Activated CD4-positive, alpha-beta T cell treated with anti-CD3 and anti-CD28 coated beads for 36 hours (primary cell): ENCODE measurements at regions not wholly inside any gene's neighbourhood (a gene's known extent, or its start where the extent isn't known, plus 50 kb on each side); places are given as distances from the start of the nearest gene placed in this dataset.

Source experiments
- ATAC-seq: fragments of 200-7000 bp; cut with Tn5 transposase; one replicate; pipeline ENCODE4 v1.10.0; 2021; ENCODE audit warnings: mild to moderate bottlenecking, moderate library complexity
- CTCF ChIA-PET: fragments of 350-600 bp; sonication (Branson Sonifier 250); formaldehyde crosslinking; loops from one replicate; lab custom pipeline; 2021; ENCODE audit warnings: antibody characterized with exemption; lab: Charles Lee
- POLR2A ChIA-PET: fragments of 350-600 bp; sonication (Branson Sonifier 250); formaldehyde crosslinking; loops from one replicate; lab custom pipeline; 2021; ENCODE audit warnings: antibody characterized with exemption, inconsistent platforms; lab: Charles Lee
- DNase-seq: peaks from one replicate; pipeline ENCODE4 v3.0.0-alpha.2; 2020
- H3K27ac Mint-ChIP-seq: one replicate; pipeline ENCODE4 v1.8.0; 2021; ENCODE audit warnings: mixed read lengths
- H3K27me3 Mint-ChIP-seq: one replicate; pipeline ENCODE4 v1.8.0; 2021; ENCODE audit warnings: mixed read lengths
- H3K36me3 Mint-ChIP-seq: one replicate; pipeline ENCODE4 v1.8.0; 2021; ENCODE audit warnings: low read depth, mixed read lengths
- H3K4me1 Mint-ChIP-seq: one replicate; pipeline ENCODE4 v1.8.0; 2021; ENCODE audit warnings: mixed read lengths
- H3K4me3 Mint-ChIP-seq: one replicate; pipeline ENCODE4 v1.8.0; 2021; ENCODE audit warnings: mild to moderate bottlenecking, moderate library complexity, mixed read lengths
- H3K9me3 Mint-ChIP-seq: one replicate; pipeline ENCODE4 v1.8.0; 2021; ENCODE audit warnings: low read depth, mixed read lengths
- intact Hi-C, 2 experiments: fragments of 100-400 bp; cut with DNase I in 1 of 2; cut with micrococcal nuclease in 1 of 2; formaldehyde crosslinking; loops; one replicate each; pipeline versions ENCODE4 v1.14.2 to v1.15.1; 2022 to 2024; cut with DNase I, micrococcal nuclease

GRCh38 chr14:104505085-104506074 is 74.2 kb upstream of the C14orf180 start:
- CTCF ChIA-PET, result no interaction called here
- ATAC-seq (no peak), DNase-seq (no peak)
- Mint-ChIP-seq H3K27me3 (peaks cover 8% of the 10 kb centered on the region), H3K4me3 (no peak overlapping the region), H3K36me3 (no peaks in the 10 kb centered on the region), H3K9me3 (peaks cover 7% of the 10 kb centered on the region), H3K27ac (no peak overlapping the region), H3K4me1 (no peaks in the 10 kb centered on the region)
- POLR2A ChIA-PET, result no interaction called here
- intact Hi-C loops, result no loop called here

DNA sequence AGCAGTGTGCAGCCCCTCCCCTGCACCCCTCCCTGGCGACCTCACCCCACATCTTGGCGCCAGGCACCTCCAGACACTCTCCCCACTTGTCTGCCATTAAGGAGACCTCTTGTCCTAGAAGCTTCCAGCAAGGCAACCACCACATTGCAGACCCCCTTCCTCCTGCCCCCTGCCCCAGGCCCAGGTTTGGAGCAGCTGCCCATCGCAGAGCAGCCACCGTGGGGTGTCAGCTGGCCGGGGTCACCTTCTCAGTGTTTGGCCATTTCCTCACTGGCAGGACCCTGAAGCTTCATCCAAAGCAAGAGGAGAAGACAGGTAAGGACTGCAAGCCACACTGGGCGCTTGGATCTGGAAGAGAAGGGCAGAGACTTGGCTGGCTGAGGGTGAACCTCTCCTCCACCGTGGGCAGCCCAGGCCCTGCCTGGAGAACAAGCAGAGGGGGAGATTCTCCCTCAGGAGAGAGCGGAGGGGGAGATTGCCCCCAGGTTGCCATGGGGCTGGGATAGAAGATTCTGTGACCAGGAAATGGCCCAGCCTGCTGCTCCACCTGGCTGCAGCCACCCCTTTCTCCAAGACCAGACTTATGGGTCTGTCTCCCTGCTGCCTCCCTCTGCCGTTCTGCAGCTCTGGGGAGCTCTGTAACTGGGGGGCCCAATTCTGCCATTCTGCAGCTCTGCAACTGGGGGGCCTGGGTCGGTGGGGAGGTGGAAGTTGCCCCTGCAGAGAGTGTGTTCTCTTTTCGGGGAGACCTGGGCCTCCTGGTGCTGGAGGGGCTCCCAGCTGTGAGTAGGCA is 72.9 kb upstream of the C14orf180 start:
- ChIA-PET POLR2A (no interaction called here), CTCF (interaction anchor here (0.7 kb wide), 1 partner anchor 601 kb away, joined by 3 read pairs; no protein-coding TSS in a partner anchor)
- Mint-ChIP-seq H3K27ac (no peak overlapping the region), H3K27me3 (peaks cover 8% of the 10 kb centered on the region), H3K4me1 (no peaks in the 10 kb centered on the region), H3K36me3 (no peaks in the 10 kb centered on the region), H3K4me3 (no peak overlapping the region), H3K9me3 (peaks cover 5% of the 10 kb centered on the region)
- DNase-seq (no peak), ATAC-seq (no peak)
- intact Hi-C loops, result no loop called here

GRCh38 chr14:104507443-104507842 is 72.1 kb upstream of the C14orf180 start:
- H3K4me1 Mint-ChIP-seq, result no peaks in the 10 kb centered on the region
- ATAC-seq, result no peak
- no peak overlapping the region for H3K27ac Mint-ChIP-seq
- H3K27me3 Mint-ChIP-seq, result peaks cover 8% of the 10 kb centered on the region
- H3K9me3 Mint-ChIP-seq, result peaks cover 4% of the 10 kb centered on the region
- ChIA-PET CTCF (no interaction called here), POLR2A (no interaction called here)
- no peak for DNase-seq
- no peaks in the 10 kb centered on the region for H3K36me3 Mint-ChIP-seq
- intact Hi-C loops, result no loop called here
- no peak overlapping the region for H3K4me3 Mint-ChIP-seq

GRCh38 chr14:104509673-104510072 is 69.9 kb upstream of the C14orf180 start:
- no peaks in the 10 kb centered on the region for H3K4me1 Mint-ChIP-seq
- CTCF ChIA-PET, result interaction anchor here (0.8 kb wide), 1 partner anchor 20 kb away, joined by 3 read pairs; no protein-coding TSS in a partner anchor
- POLR2A ChIA-PET, result no interaction called here

DNA sequence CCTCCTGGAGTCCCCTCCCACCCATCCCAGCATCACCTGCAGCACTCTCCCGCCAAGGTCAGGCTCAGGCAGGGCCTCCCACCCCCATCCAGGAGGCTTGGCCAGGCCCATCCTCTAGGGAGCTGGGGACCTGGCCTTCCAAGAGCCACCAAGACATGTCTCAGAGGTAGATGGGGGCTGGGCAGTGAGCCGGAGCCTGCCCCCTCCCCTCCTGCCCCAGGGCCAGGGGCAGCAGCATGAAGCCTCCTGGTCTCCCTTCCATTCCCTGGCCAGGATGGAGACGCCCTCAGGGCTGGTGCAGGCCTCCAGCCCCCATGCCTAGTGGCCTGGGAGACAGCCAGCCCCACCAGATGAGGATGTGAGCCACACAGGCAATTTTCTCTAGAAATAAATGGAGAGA is 69.3 kb upstream of the C14orf180 start:
- no peak overlapping the region for H3K4me3 Mint-ChIP-seq
- H3K27me3 Mint-ChIP-seq, result peaks cover 8% of the 10 kb centered on the region
- no peak overlapping the region for H3K27ac Mint-ChIP-seq
- H3K4me1 Mint-ChIP-seq, result no peaks in the 10 kb centered on the region
- ChIA-PET POLR2A (no interaction called here), CTCF (no interaction called here)
- ATAC-seq (no peak), DNase-seq (no peak)
- intact Hi-C loops, result no loop called here
- no peaks in the 10 kb centered on the region for H3K9me3 Mint-ChIP-seq
- no peaks in the 10 kb centered on the region for H3K36me3 Mint-ChIP-seq

More at GRCh38 chr14:104509673-104510072, 69.9 kb upstream of the C14orf180 start:
- DNase-seq (no peak), ATAC-seq (no peak)
- intact Hi-C loops, result no loop called here
- Mint-ChIP-seq H3K4me3 (no peak overlapping the region), H3K36me3 (no peaks in the 10 kb centered on the region), H3K27me3 (peaks cover 8% of the 10 kb centered on the region), H3K9me3 (no peaks in the 10 kb centered on the region), H3K27ac (no peak overlapping the region)

DNA sequence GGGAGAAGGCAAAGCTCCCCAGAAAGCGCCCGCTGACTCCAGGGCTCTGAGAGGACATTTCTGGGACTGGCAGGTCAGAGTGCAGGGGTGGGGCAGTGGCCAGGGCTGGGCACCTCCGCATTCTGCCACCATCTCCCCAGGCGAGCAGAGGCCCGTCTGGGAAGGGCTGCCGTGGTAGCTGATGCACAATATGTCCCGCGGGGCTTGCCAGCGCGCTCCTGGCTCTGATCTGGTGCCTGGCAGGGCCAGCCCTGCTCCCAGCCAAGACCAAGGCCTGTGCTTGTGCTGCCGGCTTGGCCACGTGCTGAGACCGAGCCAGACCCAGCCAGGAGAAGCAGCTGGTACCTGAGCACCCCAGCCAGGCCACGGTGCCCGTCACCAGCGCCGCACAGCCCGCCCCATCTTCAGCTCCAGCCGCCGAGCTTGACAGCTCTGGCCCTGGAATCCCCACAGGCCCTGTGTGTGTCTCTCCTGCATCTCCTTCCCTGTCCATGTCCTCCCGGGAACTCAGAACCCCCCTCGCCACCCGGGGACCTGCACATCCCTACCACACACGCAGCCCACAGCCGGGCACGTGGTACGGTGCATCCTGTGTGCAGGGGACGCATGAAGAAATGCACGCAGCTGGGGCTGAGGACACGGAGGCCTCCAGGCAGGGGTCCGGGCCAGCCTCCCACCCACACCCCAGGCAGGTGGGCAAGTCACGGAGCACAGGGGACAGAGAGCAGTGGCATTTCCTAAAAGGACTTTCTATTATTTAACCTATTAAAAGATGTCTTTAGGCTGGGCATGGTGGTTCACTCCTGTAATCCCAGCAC is 68.6 kb upstream of the C14orf180 start:
- Mint-ChIP-seq H3K4me1 (no peaks in the 10 kb centered on the region), H3K4me3 (no peak overlapping the region), H3K27ac (no peak overlapping the region), H3K27me3 (peaks cover 8% of the 10 kb centered on the region), H3K9me3 (no peaks in the 10 kb centered on the region), H3K36me3 (no peaks in the 10 kb centered on the region)
- intact Hi-C loops, result no loop called here
- DNase-seq (no peak), ATAC-seq (no peak)
- ChIA-PET POLR2A (no interaction called here), CTCF (interaction anchor here (1.0 kb wide), 1 partner anchor 258 kb away, joined by 4 read pairs; no protein-coding TSS in a partner anchor)

- H3K4me1 Mint-ChIP-seq, result no peaks in the 10 kb centered on the region
- DNase-seq, result no peak
- H3K36me3 Mint-ChIP-seq, result no peaks in the 10 kb centered on the region
- CTCF ChIA-PET, result no interaction called here
- no peak overlapping the region for H3K27ac Mint-ChIP-seq
- peaks cover 8% of the 10 kb centered on the region for H3K27me3 Mint-ChIP-seq
- ATAC-seq, result no peak
- no peaks in the 10 kb centered on the region for H3K9me3 Mint-ChIP-seq
- intact Hi-C loops, result no loop called here
- POLR2A ChIA-PET, result no interaction called here
- no peak overlapping the region for H3K4me3 Mint-ChIP-seq
Measured at GRCh38 chr14:104512061-104512460, 67.5 kb upstream of the C14orf180 start.

GRCh38 chr14:104512771-104513640 is 66.6 kb upstream of the C14orf180 start:
- CTCF ChIA-PET, result no interaction called here
- ATAC-seq, result no peak
- intact Hi-C loops, result no loop called here
- peaks cover 2% of the 10 kb centered on the region for H3K27me3 Mint-ChIP-seq
- H3K36me3 Mint-ChIP-seq, result no peaks in the 10 kb centered on the region
- POLR2A ChIA-PET, result no interaction called here
- no peak for DNase-seq
- H3K4me3 Mint-ChIP-seq, result no peak overlapping the region
- H3K4me1 Mint-ChIP-seq, result no peaks in the 10 kb centered on the region
- peaks cover 2% of the 10 kb centered on the region for H3K9me3 Mint-ChIP-seq
- no peak overlapping the region for H3K27ac Mint-ChIP-seq

DNA sequence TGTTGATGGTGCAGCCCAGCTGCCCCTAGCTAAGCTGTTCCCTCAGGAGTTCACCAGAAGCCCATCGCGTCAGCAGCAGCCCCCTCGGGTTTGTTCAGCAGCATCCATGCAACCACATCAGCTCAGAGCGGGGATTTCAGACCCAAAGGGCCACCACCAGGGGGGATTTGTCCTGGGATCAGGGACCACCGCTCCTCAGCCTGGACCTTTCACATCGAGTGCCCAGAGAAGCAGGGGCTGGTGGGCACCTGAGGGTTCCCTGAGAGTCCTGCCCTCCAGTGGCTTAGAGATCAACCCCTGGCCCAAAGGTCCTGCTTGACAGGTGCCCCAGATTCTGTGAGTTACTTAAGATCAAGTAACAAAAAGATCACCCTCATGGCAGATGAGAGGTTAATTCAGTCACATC is 65.9 kb upstream of the C14orf180 start:
- CTCF ChIA-PET, result no interaction called here
- intact Hi-C loops, result no loop called here
- H3K9me3 Mint-ChIP-seq, result peaks cover 2% of the 10 kb centered on the region

DNA sequence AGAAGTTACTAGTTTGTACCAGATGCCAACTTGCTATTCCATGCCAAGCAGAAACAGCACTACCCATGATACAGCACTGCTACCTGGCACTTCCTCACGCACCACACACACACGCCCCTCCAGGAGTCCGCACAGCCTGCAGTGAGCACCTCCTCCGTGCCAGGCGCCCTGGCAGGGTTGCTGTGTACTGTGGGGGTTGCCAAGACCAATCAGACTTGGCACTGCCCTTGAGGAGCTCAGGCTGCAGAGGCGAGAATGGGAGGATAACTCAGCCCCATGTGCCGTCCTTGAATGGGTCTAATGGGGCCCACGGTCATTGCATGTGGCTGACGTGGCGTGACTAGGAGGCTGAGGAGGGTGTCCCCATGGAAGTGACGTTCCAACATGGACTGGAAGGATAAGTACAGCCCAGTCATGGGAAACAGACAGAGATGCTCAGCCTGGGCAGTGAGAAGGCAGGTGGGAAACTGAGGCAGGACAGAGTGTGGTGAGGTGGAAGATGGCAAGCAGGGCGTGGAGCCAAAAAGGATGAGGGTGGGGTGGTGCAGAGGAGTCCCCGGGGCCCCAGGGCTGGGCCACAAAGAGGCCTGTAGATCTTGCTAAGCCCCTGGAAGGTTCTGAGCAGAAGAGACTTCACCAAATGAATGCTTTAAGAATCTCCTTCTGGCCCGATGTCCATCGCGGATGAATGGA is 65.3 kb upstream of the C14orf180 start:
- ATAC-seq (no peak), DNase-seq (no peak)
- intact Hi-C loops, result no loop called here
- H3K4me3 Mint-ChIP-seq, result no peak overlapping the region
- H3K9me3 Mint-ChIP-seq, result peaks cover 2% of the 10 kb centered on the region
- no peaks in the 10 kb centered on the region for H3K27me3 Mint-ChIP-seq
- ChIA-PET POLR2A (no interaction called here), CTCF (no interaction called here)
- H3K27ac Mint-ChIP-seq, result no peak overlapping the region
- no peaks in the 10 kb centered on the region for H3K4me1 Mint-ChIP-seq
- no peaks in the 10 kb centered on the region for H3K36me3 Mint-ChIP-seq

More for the DNA sequence above, 65.9 kb upstream of the C14orf180 start:
- Mint-ChIP-seq H3K36me3 (no peaks in the 10 kb centered on the region), H3K4me3 (no peak overlapping the region), H3K4me1 (no peaks in the 10 kb centered on the region), H3K27me3 (no peaks in the 10 kb centered on the region), H3K27ac (no peak overlapping the region)
- ATAC-seq (no peak), DNase-seq (no peak)
- POLR2A ChIA-PET, result no interaction called here
